Islet of Langerhans (tissue), 1 donor: ENCODE measurements at regions not wholly inside any gene's neighbourhood (a gene's known extent, or its start where the extent isn't known, plus 50 kb on each side); places are given as distances from the start of the nearest gene placed in this dataset.
A peak's percentile ranks its signal among the peaks of the same experiment; 100 is the strongest.

ENCODE experiments used
- FAIRE-seq: peaks from one replicate; lab custom pipeline; 2011; peaks lifted over from hg19 to GRCh38; lab: Jason Lieb, UNC

- no peak for FAIRE-seq
Observed at GRCh38 chr1:80258659-80259058, 1252.1 kb upstream of the ADGRL4 start.

GRCh38 chr1:80251591-80251990, 1245.1 kb upstream of the ADGRL4 start:
- no peak for FAIRE-seq

- FAIRE-seq: peak; percentile 43
Observed at GRCh38 chr1:80251171-80251570, 1244.6 kb upstream of the ADGRL4 start.

- FAIRE-seq: no peak
Observed at GRCh38 chr1:80250573-80251168, 1244.1 kb upstream of the ADGRL4 start.

- FAIRE-seq: no peak
Observed at GRCh38 chr1:80249699-80250098, 1243.2 kb upstream of the ADGRL4 start.

- no peak for FAIRE-seq
Observed at GRCh38 chr1:80248886-80249285, 1242.4 kb upstream of the ADGRL4 start.

GRCh38 chr1:80245813-80246212, 1239.3 kb upstream of the ADGRL4 start:
- FAIRE-seq: no peak

- no peak for FAIRE-seq
Observed at GRCh38 chr1:80244372-80244771, 1237.8 kb upstream of the ADGRL4 start.

- no peak for FAIRE-seq
Observed at GRCh38 chr1:80241566-80241965, 1235.0 kb upstream of the ADGRL4 start.

- no peak for FAIRE-seq
Observed at GRCh38 chr1:80225510-80225909, 1219.0 kb upstream of the ADGRL4 start.

GRCh38 chr1:80221319-80221718, 1214.8 kb upstream of the ADGRL4 start:
- FAIRE-seq: no peak

- FAIRE-seq: no peak
Observed at GRCh38 chr1:80218112-80218511, 1211.6 kb upstream of the ADGRL4 start.

GRCh38 chr1:80217377-80217986, 1211.0 kb upstream of the ADGRL4 start:
- peak; percentile 98 for FAIRE-seq

- no peak for FAIRE-seq
Observed at GRCh38 chr1:80214888-80215540, 1208.5 kb upstream of the ADGRL4 start.

GRCh38 chr1:80212948-80213347, 1206.4 kb upstream of the ADGRL4 start:
- no peak for FAIRE-seq

GRCh38 chr1:80211691-80212380, 1205.3 kb upstream of the ADGRL4 start:
- FAIRE-seq: no peak

- no peak for FAIRE-seq
Observed at GRCh38 chr1:80202118-80202517, 1195.6 kb upstream of the ADGRL4 start.

- FAIRE-seq: no peak
Observed at GRCh38 chr1:80194221-80194620, 1187.7 kb upstream of the ADGRL4 start.

GRCh38 chr1:80181418-80181817, 1174.9 kb upstream of the ADGRL4 start:
- FAIRE-seq: no peak

GRCh38 chr1:80171631-80172030, 1165.1 kb upstream of the ADGRL4 start:
- no peak for FAIRE-seq

GRCh38 chr1:80170811-80171485, 1164.4 kb upstream of the ADGRL4 start:
- FAIRE-seq: no peak

- no peak for FAIRE-seq
Observed at GRCh38 chr1:80164150-80164549, 1157.6 kb upstream of the ADGRL4 start.

GRCh38 chr1:80163686-80164085, 1157.2 kb upstream of the ADGRL4 start:
- no peak for FAIRE-seq
